Fibroblast of lung (primary cell): ENCODE measurements at regions not wholly inside any gene's neighbourhood (a gene's known extent, or its start where the extent isn't known, plus 50 kb on each side); places are given as distances from the start of the nearest gene placed in this dataset.
"Not testable (repeated sequence)": the region's sequence is repeated elsewhere in the genome, so short reads cannot be mapped to it uniquely, and the experiment has no call there.

Experiments
- CTCF ChIP-seq, 2 donors: IDR thresholded peaks in 1 of 2; conservative IDR thresholded peaks in 1 of 2; 1 replicate in 1 of 2; 2 replicates in 1 of 2; pipeline ENCODE4 v1.5.1; 2011 to 2012; ENCODE audit warnings: low read length in 2 of 2, control low read depth in 1 of 2, inconsistent platforms in 1 of 2, low read depth in 1 of 2, mild to moderate bottlenecking in 1 of 2
- EZH2 ChIP-seq: IDR thresholded peaks from 2 replicates; pipeline ENCODE4 v1.5.1; 2012; ENCODE audit warnings: low read length, control low read depth, mild to moderate bottlenecking; ENCODE audit errors: missing control alignments

GRCh38 chr5:112544558-112544957 is 125.5 kb upstream of the EPB41L4A start:
- not testable (repeated sequence) for TF ChIP-seq CTCF (conservative IDR thresholded peaks at IDR 0.05 in 1 of 2, IDR thresholded peaks at IDR 0.05 in 1 of 2; ENCODE audit: low read depth in 1 of 2, low read length in 2 of 2); EZH2
